Epithelial cell of esophagus (primary cell): ENCODE measurements at regions not wholly inside any gene's neighbourhood (a gene's known extent, or its start where the extent isn't known, plus 50 kb on each side); places are given as distances from the start of the nearest gene placed in this dataset.
"Not testable (repeated sequence)": the region's sequence is repeated elsewhere in the genome, so short reads cannot be mapped to it uniquely, and the experiment has no call there.

Source experiments
- DNase-seq: peaks from one replicate; pipeline ENCODE4 v3.0.0; 2010; ENCODE audit warnings: low read depth
- H3K4me3 ChIP-seq: 2 replicates; pipeline ENCODE4 v1.5.1; 2011; ENCODE audit warnings: mild to moderate bottlenecking, low read length, control low read depth
- TF ChIP-seq, protein P1 (sequence below): IDR thresholded peaks from 2 replicates; pipeline ENCODE4 v1.5.1; 2011; ENCODE audit warnings: low read depth, mild to moderate bottlenecking, low read length, control low read depth, inconsistent platforms; ENCODE audit not compliant: insufficient read depth; ENCODE audit errors: missing control alignments

DNA sequence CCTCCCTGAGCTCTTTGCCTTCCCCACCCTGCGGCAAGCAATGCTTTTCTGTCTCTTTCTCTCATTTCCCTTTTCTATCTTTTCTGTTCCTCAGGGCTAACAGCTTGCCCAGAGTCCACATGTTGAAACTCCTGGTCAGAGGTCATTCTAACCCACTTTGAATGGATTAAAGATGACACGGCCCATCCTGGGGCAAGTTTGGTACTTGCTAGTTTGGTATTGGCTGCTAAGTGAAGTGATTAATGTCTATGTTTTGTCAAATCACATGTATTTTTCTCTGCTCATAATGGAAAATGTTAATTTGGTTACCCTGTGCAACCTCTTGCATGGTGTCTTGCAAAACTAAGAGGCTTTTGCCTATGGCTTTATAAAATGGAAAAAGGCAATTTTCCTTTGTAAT lies 960.2 kb downstream of the CNTNAP5 start:
- no peak for DNase-seq
- H3K4me3 ChIP-seq: no peak overlapping the region
- TF ChIP-seq, protein P1, sequence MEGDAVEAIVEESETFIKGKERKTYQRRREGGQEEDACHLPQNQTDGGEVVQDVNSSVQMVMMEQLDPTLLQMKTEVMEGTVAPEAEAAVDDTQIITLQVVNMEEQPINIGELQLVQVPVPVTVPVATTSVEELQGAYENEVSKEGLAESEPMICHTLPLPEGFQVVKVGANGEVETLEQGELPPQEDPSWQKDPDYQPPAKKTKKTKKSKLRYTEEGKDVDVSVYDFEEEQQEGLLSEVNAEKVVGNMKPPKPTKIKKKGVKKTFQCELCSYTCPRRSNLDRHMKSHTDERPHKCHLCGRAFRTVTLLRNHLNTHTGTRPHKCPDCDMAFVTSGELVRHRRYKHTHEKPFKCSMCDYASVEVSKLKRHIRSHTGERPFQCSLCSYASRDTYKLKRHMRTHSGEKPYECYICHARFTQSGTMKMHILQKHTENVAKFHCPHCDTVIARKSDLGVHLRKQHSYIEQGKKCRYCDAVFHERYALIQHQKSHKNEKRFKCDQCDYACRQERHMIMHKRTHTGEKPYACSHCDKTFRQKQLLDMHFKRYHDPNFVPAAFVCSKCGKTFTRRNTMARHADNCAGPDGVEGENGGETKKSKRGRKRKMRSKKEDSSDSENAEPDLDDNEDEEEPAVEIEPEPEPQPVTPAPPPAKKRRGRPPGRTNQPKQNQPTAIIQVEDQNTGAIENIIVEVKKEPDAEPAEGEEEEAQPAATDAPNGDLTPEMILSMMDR: no peak

DNA sequence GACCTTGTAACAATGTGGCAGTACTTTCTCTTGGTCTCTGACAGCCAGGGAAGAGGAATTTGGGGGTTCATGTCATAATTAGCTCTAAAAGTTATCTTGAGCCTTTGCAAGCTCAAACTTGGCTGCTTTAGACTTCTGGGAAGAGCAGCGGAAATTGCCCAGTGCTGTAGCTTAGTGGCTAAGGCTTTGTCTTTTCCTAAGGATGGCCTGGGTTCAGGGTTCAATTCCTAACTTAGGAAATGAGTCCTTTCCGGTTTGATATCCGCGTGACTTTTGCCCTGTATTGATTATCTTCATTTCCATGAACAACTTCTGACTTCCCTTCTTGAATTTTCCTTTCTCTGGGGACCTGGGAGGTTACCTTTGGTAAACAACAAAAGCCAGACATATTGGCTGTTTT lies 961.0 kb downstream of the CNTNAP5 start:
- TF ChIP-seq, protein P1: no peak
- H3K4me3 ChIP-seq: no peak overlapping the region
- no peak for DNase-seq

DNA sequence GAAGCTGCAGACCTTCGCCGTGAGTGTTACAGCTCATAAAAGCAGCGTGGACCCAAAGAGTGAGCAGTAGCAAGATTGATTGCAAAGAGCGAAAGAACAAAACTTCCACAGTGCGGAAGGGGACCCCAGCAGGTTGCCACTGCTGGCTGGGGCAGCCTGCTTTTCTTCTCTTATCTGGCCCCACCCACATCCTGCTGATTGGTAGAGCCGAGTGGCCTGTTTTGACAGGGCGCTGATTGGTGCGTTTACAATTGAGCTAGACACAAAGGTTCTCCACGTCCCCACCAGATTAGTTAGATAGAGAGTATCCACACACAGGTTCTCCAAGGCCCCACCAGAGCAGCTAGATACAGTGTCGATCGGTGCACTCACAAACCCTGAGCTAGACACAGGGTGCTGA lies 961.8 kb downstream of the CNTNAP5 start:
- not testable (repeated sequence) for DNase-seq, H3K4me3 ChIP-seq

DNA sequence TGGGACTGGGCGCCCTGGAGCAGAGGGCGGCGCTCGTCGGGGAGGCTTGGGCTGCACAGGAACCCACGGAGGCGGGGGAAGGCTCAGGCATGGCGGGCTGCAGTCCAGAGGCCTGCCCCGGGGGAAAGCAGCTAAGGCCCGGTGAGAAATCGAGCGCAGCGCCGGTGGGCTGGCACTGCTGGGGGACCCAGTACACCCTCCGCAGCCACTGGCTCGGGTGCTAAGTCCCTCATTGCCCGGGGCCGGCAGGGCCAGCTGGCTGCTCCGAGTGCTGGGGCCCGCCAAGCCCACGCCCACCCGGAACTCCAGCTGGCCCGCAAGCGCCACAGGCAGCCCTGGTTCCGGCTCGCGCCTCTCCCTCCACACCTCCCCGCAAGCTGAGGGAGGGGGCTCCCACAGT lies 962.3 kb downstream of the CNTNAP5 start:
- DNase-seq, H3K4me3 ChIP-seq: not testable (repeated sequence)

DNA sequence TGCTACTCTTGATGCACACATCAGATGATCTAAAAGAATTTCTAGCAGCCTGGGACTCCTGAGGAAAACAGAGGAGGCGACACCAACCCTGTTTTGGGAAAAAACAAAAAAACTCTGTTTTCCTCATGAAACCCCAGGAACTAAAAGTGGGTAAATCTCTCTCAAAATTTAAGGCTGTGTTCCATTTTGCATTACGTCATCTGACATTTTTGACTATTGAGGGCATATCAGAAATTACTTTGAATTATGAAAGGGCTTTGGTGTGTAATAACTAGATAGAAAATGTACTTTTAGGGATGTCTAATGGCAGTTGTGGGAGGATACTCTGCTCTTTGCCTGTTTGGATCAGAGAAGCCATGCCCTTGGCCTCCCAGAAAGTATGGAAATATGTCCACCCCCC lies 963.0 kb downstream of the CNTNAP5 start:
- TF ChIP-seq, protein P1: no peak
- H3K4me3 ChIP-seq: no peak overlapping the region
- DNase-seq: no peak

DNA sequence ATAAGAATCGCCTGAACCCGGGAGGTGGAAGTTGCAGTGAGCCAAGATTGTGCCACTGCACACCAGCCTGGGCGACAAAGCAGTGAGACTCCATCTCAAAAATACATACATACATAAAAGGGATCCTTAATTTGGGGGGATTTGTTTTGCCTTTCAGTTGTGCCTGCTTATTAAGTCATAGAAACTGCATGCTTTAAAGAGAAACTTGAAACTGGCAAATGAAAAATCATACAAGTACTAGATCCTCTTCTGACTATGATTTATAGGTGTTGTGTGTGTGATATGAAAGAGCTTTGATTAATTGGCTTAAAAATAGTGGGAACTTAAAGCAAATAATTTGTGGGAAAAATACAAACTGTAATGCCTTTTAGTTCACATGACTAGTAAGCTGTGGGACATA lies 963.7 kb downstream of the CNTNAP5 start:
- H3K4me3 ChIP-seq: no peak overlapping the region
- TF ChIP-seq, protein P1: no peak
- DNase-seq: no peak

DNA sequence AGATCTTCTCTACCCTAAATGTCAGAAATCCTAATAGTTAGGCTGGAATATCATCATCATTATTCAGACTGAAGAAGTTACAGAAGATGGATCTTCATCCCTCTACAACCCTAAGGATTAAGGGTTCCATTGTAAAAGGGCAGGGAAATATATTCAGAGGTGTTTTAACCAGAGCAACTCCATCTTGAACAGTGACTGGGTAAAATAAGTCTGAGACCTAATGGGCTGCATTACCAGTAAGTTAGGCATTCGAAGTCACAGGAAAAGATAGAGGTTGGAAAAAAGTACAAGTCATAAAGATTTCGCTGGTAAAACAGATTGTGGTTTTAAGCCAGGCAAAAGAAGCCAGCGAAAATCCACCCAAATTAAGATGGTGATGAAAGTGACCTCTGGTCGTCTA lies 968.7 kb downstream of the CNTNAP5 start:
- DNase-seq: no peak
- no peak overlapping the region for H3K4me3 ChIP-seq
- TF ChIP-seq, protein P1: no peak

DNA sequence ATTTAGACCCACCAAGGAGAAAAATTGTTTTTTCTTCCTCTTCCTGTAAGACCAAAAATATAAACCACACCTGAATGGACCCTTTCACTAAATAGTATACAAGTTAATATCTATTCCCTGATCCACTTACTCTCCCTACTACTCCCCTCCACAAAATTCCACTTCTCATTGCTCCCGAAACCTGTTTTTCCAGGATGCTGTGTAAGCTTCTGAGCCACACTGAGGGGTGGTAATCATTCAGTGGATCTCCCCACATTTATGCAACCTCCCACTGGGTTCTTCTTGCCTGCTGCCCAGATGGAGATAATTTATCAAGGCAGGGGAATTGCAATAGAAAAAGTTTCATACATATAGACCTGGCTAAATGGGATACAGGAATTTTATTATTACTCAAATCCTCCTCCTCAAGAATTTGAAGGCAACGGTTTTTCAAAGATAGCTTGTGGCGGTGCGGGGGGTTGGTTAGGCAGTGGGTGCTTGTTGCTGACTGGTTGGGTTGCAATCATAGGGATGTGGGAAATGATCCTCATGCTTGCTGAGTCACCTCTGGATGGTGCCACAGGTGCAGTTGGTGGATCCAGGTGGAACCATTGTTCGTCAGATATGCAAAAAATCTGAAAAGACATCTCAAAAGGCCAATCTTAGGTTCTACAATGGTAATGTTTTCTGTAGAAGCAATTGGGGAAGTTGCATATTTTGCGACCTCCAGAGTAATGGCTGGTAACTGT lies 970.3 kb downstream of the CNTNAP5 start:
- DNase-seq: no peak
- TF ChIP-seq, protein P1: no peak
- no peak overlapping the region for H3K4me3 ChIP-seq
